ENCODE measurements at regions not wholly inside any gene's neighbourhood (a gene's known extent, or its start where the extent isn't known, plus 50 kb on each side); places are given as distances from the start of the nearest gene placed in this dataset.

DNA sequence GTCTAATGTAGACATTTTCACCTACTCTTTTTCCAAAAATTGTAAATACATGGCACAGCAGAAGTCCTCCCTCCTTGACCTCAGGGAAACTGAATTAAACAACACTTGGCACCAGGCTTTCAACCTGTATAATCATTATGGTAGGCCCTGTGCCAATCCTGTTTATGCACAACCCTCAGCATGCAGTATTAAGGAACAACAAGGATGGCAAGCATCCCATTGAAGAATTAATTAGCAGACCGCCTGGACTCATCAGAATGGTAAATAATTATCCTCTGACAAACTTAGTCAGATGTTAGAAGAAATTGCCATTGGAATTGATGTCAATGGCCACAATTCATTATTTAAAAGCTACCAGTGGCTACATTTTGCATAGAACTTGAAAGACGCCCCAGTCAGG is 66.3 kb upstream of the GALNT5 start (continued):
- TF ChIP-seq EZH2 (IDR thresholded peaks at IDR 0.05; ENCODE audit: low read depth, unreplicated experiment), result no peak
- TF ChIP-seq EZH2phosphoT487 (IDR thresholded peaks at IDR 0.05; ENCODE audit: unreplicated experiment), result no peak
- no peak for TF ChIP-seq ZNF331 (CRISPR knock-in tag; IDR thresholded peaks at IDR 0.05; ENCODE audit: low read depth)
- no peak for TF ChIP-seq NANOG (IDR thresholded peaks at IDR 0.05; ENCODE audit: borderline replicate concordance)
- TF ChIP-seq, protein P1, sequence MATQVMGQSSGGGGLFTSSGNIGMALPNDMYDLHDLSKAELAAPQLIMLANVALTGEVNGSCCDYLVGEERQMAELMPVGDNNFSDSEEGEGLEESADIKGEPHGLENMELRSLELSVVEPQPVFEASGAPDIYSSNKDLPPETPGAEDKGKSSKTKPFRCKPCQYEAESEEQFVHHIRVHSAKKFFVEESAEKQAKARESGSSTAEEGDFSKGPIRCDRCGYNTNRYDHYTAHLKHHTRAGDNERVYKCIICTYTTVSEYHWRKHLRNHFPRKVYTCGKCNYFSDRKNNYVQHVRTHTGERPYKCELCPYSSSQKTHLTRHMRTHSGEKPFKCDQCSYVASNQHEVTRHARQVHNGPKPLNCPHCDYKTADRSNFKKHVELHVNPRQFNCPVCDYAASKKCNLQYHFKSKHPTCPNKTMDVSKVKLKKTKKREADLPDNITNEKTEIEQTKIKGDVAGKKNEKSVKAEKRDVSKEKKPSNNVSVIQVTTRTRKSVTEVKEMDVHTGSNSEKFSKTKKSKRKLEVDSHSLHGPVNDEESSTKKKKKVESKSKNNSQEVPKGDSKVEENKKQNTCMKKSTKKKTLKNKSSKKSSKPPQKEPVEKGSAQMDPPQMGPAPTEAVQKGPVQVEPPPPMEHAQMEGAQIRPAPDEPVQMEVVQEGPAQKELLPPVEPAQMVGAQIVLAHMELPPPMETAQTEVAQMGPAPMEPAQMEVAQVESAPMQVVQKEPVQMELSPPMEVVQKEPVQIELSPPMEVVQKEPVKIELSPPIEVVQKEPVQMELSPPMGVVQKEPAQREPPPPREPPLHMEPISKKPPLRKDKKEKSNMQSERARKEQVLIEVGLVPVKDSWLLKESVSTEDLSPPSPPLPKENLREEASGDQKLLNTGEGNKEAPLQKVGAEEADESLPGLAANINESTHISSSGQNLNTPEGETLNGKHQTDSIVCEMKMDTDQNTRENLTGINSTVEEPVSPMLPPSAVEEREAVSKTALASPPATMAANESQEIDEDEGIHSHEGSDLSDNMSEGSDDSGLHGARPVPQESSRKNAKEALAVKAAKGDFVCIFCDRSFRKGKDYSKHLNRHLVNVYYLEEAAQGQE (IDR thresholded peaks at IDR 0.05; ENCODE audit: unreplicated experiment), result no peak

DNA sequence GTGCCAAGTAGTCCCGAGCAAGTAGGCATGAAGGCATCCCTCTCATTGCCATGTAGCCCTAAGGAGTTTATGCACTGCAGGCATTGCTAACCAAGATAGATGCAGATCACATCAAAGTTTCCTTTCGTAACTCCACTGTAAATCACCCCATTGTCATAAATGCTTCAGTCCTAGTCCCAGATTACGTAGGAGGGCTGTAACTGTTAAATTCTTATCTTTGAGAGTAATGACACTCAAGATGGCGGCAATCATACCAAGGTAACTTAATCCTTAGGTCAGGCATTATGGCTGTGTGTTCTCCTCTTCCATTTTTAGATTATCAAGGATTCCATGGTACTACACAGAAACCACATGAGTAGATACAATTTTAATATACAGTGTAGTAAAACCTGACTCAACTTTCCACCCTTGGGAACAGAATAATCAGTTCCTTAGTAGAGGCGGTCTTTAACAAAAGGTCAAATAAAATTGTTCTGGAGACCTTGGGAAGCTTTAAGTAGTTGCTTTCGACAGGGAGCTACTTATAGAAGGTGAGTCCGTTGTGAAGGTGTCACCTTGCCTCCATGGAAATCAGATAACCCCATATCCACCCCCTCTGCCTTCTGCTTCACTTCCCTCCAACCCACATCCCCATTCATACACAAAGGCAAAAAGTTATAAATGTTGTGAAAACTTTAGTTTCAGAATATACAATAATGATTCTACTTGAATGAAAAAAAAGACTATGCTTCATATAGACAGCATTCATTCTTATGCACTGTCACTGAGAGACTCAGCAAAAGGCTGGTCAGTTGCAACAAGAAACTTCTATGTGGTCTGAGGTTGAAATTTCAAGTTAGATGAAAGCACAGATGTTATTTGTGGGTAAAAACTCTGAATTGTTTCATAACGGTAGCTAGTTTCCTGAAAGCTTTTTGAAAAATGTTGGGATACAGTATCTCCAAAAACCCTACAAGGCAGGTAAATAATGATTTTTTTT is 64.8 kb upstream of the GALNT5 start:
- Histone ChIP-seq H3K4me2 (no peak overlapping the region), H3K79me2 (replicated peaks; ENCODE audit: insufficient read depth) (no peaks in the 10 kb centered on the region), H3K36me3 (ENCODE audit: insufficient read depth) (no peaks in the 10 kb centered on the region), H3K27ac (ENCODE audit: low read depth) (no peak overlapping the region), H3K4me3 (no peak overlapping the region), H3K4me1 (ENCODE audit: insufficient read depth) (no peaks in the 10 kb centered on the region), H3F3A (replicated peaks; ENCODE audit: low read depth) (no peaks in the 10 kb centered on the region), H3K27me3 (ENCODE audit: insufficient read depth) (no peaks in the 10 kb centered on the region), H3K9me2 (ENCODE audit: insufficient read depth) (no peaks in the 10 kb centered on the region), H2AFZ (no peak overlapping the region), H4K20me1 (replicated peaks; ENCODE audit: insufficient read depth) (no peaks in the 10 kb centered on the region)
- H3K36me3 Mint-ChIP-seq (ENCODE audit: low read depth), result no peaks in the 10 kb centered on the region
- no peak overlapping the region for H3K27ac Mint-ChIP-seq
- no peak overlapping the region for H3K4me3 Mint-ChIP-seq
- no peaks in the 10 kb centered on the region for H3K27me3 Mint-ChIP-seq (ENCODE audit: insufficient read depth, low read depth, poor library complexity)
- peaks cover 4% of the 10 kb centered on the region; the same call in 2 of the 3 replicates for H3K4me1 Mint-ChIP-seq
- ATAC-seq (no peak), DNase-seq (ENCODE audit: low spot score) (no peak)
- H3K9me3 Mint-ChIP-seq, result no peaks in the 10 kb centered on the region
- TF ChIP-seq, protein P2, sequence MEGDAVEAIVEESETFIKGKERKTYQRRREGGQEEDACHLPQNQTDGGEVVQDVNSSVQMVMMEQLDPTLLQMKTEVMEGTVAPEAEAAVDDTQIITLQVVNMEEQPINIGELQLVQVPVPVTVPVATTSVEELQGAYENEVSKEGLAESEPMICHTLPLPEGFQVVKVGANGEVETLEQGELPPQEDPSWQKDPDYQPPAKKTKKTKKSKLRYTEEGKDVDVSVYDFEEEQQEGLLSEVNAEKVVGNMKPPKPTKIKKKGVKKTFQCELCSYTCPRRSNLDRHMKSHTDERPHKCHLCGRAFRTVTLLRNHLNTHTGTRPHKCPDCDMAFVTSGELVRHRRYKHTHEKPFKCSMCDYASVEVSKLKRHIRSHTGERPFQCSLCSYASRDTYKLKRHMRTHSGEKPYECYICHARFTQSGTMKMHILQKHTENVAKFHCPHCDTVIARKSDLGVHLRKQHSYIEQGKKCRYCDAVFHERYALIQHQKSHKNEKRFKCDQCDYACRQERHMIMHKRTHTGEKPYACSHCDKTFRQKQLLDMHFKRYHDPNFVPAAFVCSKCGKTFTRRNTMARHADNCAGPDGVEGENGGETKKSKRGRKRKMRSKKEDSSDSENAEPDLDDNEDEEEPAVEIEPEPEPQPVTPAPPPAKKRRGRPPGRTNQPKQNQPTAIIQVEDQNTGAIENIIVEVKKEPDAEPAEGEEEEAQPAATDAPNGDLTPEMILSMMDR (conservative IDR thresholded peaks at IDR 0.05; ENCODE audit: low read depth in 2 of 2), result no peak
- TF ChIP-seq, protein P3, sequence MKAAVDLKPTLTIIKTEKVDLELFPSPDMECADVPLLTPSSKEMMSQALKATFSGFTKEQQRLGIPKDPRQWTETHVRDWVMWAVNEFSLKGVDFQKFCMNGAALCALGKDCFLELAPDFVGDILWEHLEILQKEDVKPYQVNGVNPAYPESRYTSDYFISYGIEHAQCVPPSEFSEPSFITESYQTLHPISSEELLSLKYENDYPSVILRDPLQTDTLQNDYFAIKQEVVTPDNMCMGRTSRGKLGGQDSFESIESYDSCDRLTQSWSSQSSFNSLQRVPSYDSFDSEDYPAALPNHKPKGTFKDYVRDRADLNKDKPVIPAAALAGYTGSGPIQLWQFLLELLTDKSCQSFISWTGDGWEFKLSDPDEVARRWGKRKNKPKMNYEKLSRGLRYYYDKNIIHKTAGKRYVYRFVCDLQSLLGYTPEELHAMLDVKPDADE (IDR thresholded peaks at IDR 0.05), result no peak
- no peak for TF ChIP-seq ZNF114 (CRISPR knock-in tag; IDR thresholded peaks at IDR 0.05)
- TF ChIP-seq JUNB (IDR thresholded peaks at IDR 0.05; ENCODE audit: unreplicated experiment), result no peak
- no peak for TF ChIP-seq ZNF331 (CRISPR knock-in tag; IDR thresholded peaks at IDR 0.05; ENCODE audit: low read depth)
- TF ChIP-seq NANOG (IDR thresholded peaks at IDR 0.05; ENCODE audit: borderline replicate concordance), result no peak
- TF ChIP-seq STAT1 (IDR thresholded peaks at IDR 0.05; ENCODE audit: unreplicated experiment), result no peak
- TF ChIP-seq, protein P4, sequence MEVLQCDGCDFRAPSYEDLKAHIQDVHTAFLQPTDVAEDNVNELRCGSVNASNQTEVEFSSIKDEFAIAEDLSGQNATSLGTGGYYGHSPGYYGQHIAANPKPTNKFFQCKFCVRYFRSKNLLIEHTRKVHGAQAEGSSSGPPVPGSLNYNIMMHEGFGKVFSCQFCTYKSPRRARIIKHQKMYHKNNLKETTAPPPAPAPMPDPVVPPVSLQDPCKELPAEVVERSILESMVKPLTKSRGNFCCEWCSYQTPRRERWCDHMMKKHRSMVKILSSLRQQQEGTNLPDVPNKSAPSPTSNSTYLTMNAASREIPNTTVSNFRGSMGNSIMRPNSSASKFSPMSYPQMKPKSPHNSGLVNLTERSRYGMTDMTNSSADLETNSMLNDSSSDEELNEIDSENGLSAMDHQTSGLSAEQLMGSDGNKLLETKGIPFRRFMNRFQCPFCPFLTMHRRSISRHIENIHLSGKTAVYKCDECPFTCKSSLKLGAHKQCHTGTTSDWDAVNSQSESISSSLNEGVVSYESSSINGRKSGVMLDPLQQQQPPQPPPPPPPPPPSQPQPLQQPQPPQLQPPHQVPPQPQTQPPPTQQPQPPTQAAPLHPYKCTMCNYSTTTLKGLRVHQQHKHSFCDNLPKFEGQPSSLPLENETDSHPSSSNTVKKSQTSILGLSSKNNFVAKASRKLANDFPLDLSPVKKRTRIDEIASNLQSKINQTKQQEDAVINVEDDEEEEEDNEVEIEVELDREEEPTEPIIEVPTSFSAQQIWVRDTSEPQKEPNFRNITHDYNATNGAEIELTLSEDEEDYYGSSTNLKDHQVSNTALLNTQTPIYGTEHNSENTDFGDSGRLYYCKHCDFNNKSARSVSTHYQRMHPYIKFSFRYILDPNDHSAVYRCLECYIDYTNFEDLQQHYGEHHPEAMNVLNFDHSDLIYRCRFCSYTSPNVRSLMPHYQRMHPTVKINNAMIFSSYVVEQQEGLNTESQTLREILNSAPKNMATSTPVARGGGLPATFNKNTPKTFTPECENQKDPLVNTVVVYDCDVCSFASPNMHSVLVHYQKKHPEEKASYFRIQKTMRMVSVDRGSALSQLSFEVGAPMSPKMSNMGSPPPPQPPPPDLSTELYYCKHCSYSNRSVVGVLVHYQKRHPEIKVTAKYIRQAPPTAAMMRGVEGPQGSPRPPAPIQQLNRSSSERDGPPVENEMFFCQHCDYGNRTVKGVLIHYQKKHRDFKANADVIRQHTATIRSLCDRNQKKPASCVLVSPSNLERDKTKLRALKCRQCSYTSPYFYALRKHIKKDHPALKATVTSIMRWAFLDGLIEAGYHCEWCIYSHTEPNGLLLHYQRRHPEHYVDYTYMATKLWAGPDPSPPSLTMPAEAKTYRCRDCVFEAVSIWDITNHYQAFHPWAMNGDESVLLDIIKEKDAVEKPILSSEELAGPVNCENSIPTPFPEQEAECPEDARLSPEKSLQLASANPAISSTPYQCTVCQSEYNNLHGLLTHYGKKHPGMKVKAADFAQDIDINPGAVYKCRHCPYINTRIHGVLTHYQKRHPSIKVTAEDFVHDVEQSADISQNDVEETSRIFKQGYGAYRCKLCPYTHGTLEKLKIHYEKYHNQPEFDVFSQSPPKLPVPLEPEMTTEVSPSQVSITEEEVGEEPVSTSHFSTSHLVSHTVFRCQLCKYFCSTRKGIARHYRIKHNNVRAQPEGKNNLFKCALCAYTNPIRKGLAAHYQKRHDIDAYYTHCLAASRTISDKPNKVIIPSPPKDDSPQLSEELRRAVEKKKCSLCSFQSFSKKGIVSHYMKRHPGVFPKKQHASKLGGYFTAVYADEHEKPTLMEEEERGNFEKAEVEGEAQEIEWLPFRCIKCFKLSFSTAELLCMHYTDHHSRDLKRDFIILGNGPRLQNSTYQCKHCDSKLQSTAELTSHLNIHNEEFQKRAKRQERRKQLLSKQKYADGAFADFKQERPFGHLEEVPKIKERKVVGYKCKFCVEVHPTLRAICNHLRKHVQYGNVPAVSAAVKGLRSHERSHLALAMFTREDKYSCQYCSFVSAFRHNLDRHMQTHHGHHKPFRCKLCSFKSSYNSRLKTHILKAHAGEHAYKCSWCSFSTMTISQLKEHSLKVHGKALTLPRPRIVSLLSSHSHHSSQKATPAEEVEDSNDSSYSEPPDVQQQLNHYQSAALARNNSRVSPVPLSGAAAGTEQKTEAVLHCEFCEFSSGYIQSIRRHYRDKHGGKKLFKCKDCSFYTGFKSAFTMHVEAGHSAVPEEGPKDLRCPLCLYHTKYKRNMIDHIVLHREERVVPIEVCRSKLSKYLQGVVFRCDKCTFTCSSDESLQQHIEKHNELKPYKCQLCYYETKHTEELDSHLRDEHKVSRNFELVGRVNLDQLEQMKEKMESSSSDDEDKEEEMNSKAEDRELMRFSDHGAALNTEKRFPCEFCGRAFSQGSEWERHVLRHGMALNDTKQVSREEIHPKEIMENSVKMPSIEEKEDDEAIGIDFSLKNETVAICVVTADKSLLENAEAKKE (CRISPR knock-in tag; IDR thresholded peaks at IDR 0.05), result no peak
